Panc1 (cell line): ENCODE measurements at regions not wholly inside any gene's neighbourhood (a gene's known extent, or its start where the extent isn't known, plus 50 kb on each side); places are given as distances from the start of the nearest gene placed in this dataset.

ENCODE experiments used
- ATAC-seq: fragments of 200-7000 bp; cut with Tn5 transposase; 2 replicates; pipeline ENCODE4 v1.9.1; 2020; ENCODE audit warnings: mild to moderate bottlenecking, moderate library complexity
- BruUV-seq: library from RNA; stranded (reverse); fragments of 400-500 nt; replicated peaks from 2 replicates; lab custom pipeline; 2021; lab: Mats Ljungman, UMichigan
- CTCF ChIA-PET: fragments of 300-600 bp; sonication (Branson Sonifier 250); formaldehyde crosslinking; loops from one replicate; lab custom pipeline; 2022; ENCODE audit warnings: antibody characterized with exemption; lab: Charles Lee
- POLR2A ChIA-PET: fragments of 300-600 bp; sonication (Branson Sonifier 250); formaldehyde crosslinking; loops from one replicate; lab custom pipeline; 2022; ENCODE audit warnings: antibody characterized with exemption; lab: Charles Lee
- DNase-seq: peaks from one replicate; pipeline ENCODE4 v3.0.0-alpha.2; 2010; ENCODE audit warnings: low read depth, low spot score
- H3K27ac ChIP-seq: 2 replicates; pipeline ENCODE4 v1.5.1; 2011; ENCODE audit warnings: mild to moderate bottlenecking, low read length, inconsistent platforms
- H3K27me3 ChIP-seq: fragments of 200-500 bp; sonication (Bioruptor generic); 2 replicates; pipeline ENCODE4 v1.6.0; 2014; ENCODE audit warnings: low read length, inconsistent platforms; ENCODE audit not compliant: control insufficient read depth, insufficient read depth
- H3K36me3 ChIP-seq: fragments of 200-500 bp; sonication (Bioruptor generic); 2 replicates; pipeline ENCODE4 v1.5.1; 2014; ENCODE audit warnings: inconsistent platforms, mild to moderate bottlenecking, low read length, moderate library complexity; ENCODE audit not compliant: control insufficient read depth, insufficient read depth
- H3K4me1 ChIP-seq: 2 replicates; pipeline ENCODE4 v1.5.1; 2011; ENCODE audit warnings: inconsistent platforms, mild to moderate bottlenecking, low read length, moderate library complexity; ENCODE audit not compliant: control insufficient read depth, insufficient read depth
- H3K4me3 ChIP-seq, 2 experiments: 2 replicates each; pipeline ENCODE4 v1.5.1; 2011 to 2012; ENCODE audit warnings: low read depth in 2 of 2, low read length in 2 of 2, mild to moderate bottlenecking in 2 of 2, inconsistent platforms in 1 of 2, moderate library complexity in 1 of 2
- H3K9me3 ChIP-seq: fragments of 200-500 bp; sonication (Bioruptor generic); 2 replicates; pipeline ENCODE4 v1.5.1; 2014; ENCODE audit warnings: low read depth, mild to moderate bottlenecking, inconsistent platforms, low read length, moderate library complexity; ENCODE audit not compliant: control insufficient read depth, insufficient read depth
- POLR2AphosphoS5 ChIP-seq: IDR thresholded peaks from 2 replicates; pipeline ENCODE4 v1.6.1; 2012; ENCODE audit warnings: mild to moderate bottlenecking, low read depth, low read length, moderate library complexity
- SIN3A ChIP-seq: IDR thresholded peaks from 2 replicates; pipeline ENCODE4 v1.6.1; 2012; ENCODE audit warnings: low read depth, mild to moderate bottlenecking, low read length, moderate library complexity, borderline replicate concordance; ENCODE audit not compliant: insufficient read depth
- TCF7L2 ChIP-seq: IDR thresholded peaks from 2 replicates; pipeline ENCODE4 v1.6.1; 2011; ENCODE audit warnings: mild to moderate bottlenecking, low read depth, low read length, inconsistent platforms
- in situ Hi-C: cut with HindIII; loops from 2 replicates; pipeline ENCODE4 v1.10.0; 2016; ENCODE audit warnings: low sequenced_read_pairs, low pct_unique_long_range_greater_than_20kb
- intact Hi-C: fragments of 100-400 bp; cut with micrococcal nuclease; formaldehyde crosslinking; loops from one replicate; pipeline ENCODE4 v1.10.0; 2022; ENCODE audit not compliant: unreplicated experiment
- TF ChIP-seq, protein P1 (sequence below), 2 experiments: IDR thresholded peaks; 2 replicates each; pipeline ENCODE4 v1.6.1; 2011 to 2012; ENCODE audit warnings: low read depth in 2 of 2, control low read depth in 1 of 2, low read length in 1 of 2, mild to moderate bottlenecking in 1 of 2, moderate library complexity in 1 of 2; ENCODE audit not compliant: insufficient read depth in 1 of 2
- TF ChIP-seq, protein P2 (sequence below): fragments of 450-650 bp; IDR thresholded peaks from 2 replicates; pipeline ENCODE4 v1.5.1; 2017; ENCODE audit warnings: mild to moderate bottlenecking

GRCh38 chr5:119808024-119808423 lies 178.7 kb downstream of the FAM170A start:
- no peak overlapping the region for H3K27ac ChIP-seq
- H3K4me1 ChIP-seq, result no peaks in the 10 kb centered on the region
- CTCF ChIA-PET, result no interaction called here
- no TSS peak for BruUV-seq
- DNase-seq (no peak), ATAC-seq (no peak)
- TF ChIP-seq, protein P1, sequence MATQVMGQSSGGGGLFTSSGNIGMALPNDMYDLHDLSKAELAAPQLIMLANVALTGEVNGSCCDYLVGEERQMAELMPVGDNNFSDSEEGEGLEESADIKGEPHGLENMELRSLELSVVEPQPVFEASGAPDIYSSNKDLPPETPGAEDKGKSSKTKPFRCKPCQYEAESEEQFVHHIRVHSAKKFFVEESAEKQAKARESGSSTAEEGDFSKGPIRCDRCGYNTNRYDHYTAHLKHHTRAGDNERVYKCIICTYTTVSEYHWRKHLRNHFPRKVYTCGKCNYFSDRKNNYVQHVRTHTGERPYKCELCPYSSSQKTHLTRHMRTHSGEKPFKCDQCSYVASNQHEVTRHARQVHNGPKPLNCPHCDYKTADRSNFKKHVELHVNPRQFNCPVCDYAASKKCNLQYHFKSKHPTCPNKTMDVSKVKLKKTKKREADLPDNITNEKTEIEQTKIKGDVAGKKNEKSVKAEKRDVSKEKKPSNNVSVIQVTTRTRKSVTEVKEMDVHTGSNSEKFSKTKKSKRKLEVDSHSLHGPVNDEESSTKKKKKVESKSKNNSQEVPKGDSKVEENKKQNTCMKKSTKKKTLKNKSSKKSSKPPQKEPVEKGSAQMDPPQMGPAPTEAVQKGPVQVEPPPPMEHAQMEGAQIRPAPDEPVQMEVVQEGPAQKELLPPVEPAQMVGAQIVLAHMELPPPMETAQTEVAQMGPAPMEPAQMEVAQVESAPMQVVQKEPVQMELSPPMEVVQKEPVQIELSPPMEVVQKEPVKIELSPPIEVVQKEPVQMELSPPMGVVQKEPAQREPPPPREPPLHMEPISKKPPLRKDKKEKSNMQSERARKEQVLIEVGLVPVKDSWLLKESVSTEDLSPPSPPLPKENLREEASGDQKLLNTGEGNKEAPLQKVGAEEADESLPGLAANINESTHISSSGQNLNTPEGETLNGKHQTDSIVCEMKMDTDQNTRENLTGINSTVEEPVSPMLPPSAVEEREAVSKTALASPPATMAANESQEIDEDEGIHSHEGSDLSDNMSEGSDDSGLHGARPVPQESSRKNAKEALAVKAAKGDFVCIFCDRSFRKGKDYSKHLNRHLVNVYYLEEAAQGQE (IDR thresholded peaks at IDR 0.05; ENCODE audit: insufficient read depth in 1 of 2, low read depth in 2 of 2, low read length in 1 of 2), result no peak
- TF ChIP-seq, protein P2, sequence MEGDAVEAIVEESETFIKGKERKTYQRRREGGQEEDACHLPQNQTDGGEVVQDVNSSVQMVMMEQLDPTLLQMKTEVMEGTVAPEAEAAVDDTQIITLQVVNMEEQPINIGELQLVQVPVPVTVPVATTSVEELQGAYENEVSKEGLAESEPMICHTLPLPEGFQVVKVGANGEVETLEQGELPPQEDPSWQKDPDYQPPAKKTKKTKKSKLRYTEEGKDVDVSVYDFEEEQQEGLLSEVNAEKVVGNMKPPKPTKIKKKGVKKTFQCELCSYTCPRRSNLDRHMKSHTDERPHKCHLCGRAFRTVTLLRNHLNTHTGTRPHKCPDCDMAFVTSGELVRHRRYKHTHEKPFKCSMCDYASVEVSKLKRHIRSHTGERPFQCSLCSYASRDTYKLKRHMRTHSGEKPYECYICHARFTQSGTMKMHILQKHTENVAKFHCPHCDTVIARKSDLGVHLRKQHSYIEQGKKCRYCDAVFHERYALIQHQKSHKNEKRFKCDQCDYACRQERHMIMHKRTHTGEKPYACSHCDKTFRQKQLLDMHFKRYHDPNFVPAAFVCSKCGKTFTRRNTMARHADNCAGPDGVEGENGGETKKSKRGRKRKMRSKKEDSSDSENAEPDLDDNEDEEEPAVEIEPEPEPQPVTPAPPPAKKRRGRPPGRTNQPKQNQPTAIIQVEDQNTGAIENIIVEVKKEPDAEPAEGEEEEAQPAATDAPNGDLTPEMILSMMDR, result no peak
- no peaks in the 10 kb centered on the region for H3K27me3 ChIP-seq
- no peak overlapping the region for H3K4me3 ChIP-seq
- in situ Hi-C loops, result no loop called here
- no peaks in the 10 kb centered on the region for H3K9me3 ChIP-seq
- H3K36me3 ChIP-seq, result no peaks in the 10 kb centered on the region
- POLR2A ChIA-PET, result no interaction called here
- intact Hi-C loops, result no loop called here

GRCh38 chr5:119808474-119808873 lies 179.1 kb downstream of the FAM170A start:
- POLR2A ChIA-PET, result no interaction called here
- no peak overlapping the region for H3K27ac ChIP-seq
- H3K27me3 ChIP-seq, result no peaks in the 10 kb centered on the region
- H3K4me1 ChIP-seq, result no peaks in the 10 kb centered on the region
- no peaks in the 10 kb centered on the region for H3K36me3 ChIP-seq
- no peaks in the 10 kb centered on the region for H3K9me3 ChIP-seq
- CTCF ChIA-PET, result no interaction called here
- no TSS peak for BruUV-seq
- no peak for DNase-seq
- H3K4me3 ChIP-seq, result no peak overlapping the region
- in situ Hi-C loops (no loop called here), intact Hi-C loops (no loop called here)
- TF ChIP-seq, protein P2, result no peak
- no peak for TF ChIP-seq TCF7L2
- no peak for TF ChIP-seq SIN3A
- TF ChIP-seq, protein P1 (IDR thresholded peaks at IDR 0.05; ENCODE audit: insufficient read depth in 1 of 2, low read depth in 2 of 2, low read length in 1 of 2), result no peak
- no peak for TF ChIP-seq POLR2AphosphoS5
- no peak for ATAC-seq
